ACHN (cell line): ENCODE measurements at regions not wholly inside any gene's neighbourhood (a gene's known extent, or its start where the extent isn't known, plus 50 kb on each side); places are given as distances from the start of the nearest gene placed in this dataset.

Source experiments
- DNase-seq: peaks from one replicate; pipeline ENCODE4 v3.0.0-alpha.2; 2015
- in situ Hi-C: cut with HindIII; loops from 2 replicates; pipeline ENCODE4 v1.10.0; 2017; ENCODE audit warnings: low sequenced_read_pairs, low pct_ligation_motif_present, low pct_unique_long_range_greater_than_20kb

- in situ Hi-C loops: no loop called here
- DNase-seq: no peak
Observed at GRCh38 chr7:80082213-80082612, 52.4 kb upstream of the GNAI1 start.

- no peak for DNase-seq
- in situ Hi-C loops: no loop called here
Observed at GRCh38 chr7:80078886-80079285, 55.7 kb upstream of the GNAI1 start.

DNA sequence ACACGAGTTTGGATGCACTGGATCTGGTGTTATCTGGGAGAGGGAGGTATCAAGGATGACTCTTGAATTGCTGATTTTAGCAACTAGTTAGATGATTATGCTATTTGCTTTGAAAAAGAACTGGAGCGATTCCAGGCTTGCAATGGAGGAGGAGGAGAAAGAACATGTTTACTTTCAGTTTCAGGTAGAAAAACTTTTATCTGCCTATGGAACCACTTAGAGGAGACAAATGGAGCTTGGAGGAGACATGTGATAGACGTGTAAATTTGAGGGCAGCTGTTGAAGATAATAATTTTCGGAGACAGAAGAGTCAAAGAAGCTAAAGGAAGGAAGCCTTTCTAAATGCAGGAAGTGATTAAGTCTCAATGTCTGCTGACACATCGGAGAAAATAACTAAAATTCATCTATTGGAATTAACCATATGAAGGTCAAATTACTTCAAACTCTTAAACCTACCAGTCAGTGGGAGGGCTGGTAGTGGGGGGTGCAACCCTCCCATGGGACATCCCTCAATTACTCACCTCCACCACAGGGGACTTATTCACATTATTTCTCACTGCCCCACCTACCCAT is 56.4 kb upstream of the GNAI1 start:
- in situ Hi-C loops: no loop called here
- peak; percentile 43 for DNase-seq

GRCh38 chr7:80070391-80070790 is 64.2 kb upstream of the GNAI1 start:
- in situ Hi-C loops: no loop called here
- DNase-seq: no peak

- no peak for DNase-seq
- in situ Hi-C loops: no loop called here
Observed at GRCh38 chr7:80066639-80067038, 68.0 kb upstream of the GNAI1 start.

- in situ Hi-C loops: no loop called here
- no peak for DNase-seq
Observed at GRCh38 chr7:80063834-80064233, 70.8 kb upstream of the GNAI1 start.

GRCh38 chr7:80060218-80060806 is 74.3 kb upstream of the GNAI1 start:
- DNase-seq: peak; percentile 74
- in situ Hi-C loops: no loop called here

DNA sequence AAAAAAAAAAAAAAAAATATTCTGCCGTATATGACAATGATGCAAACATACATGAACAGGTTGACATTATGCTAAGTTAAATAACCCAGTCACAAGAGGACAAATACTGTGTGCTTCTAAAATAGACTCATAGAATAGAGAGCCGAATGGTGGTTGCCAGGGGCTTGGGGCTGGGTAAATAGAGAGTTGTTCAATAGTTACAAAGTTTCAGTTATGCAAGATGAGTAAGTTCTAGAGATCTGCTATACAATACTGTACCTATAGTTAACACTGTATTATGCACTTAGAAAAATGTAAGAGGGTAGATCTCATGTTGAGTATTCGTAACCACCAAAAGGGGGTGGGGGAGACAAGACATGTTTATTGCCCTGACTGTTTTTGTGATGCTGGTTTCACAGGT is 77.1 kb upstream of the GNAI1 start:
- in situ Hi-C loops: no loop called here

GRCh38 chr7:80054356-80054755 is 80.3 kb upstream of the GNAI1 start:
- in situ Hi-C loops: no loop called here
- no peak for DNase-seq

More for the DNA sequence above, 77.1 kb upstream of the GNAI1 start:
- no peak for DNase-seq

- in situ Hi-C loops: no loop called here
- no peak for DNase-seq
Observed at GRCh38 chr7:80053124-80053523, 81.5 kb upstream of the GNAI1 start.

DNA sequence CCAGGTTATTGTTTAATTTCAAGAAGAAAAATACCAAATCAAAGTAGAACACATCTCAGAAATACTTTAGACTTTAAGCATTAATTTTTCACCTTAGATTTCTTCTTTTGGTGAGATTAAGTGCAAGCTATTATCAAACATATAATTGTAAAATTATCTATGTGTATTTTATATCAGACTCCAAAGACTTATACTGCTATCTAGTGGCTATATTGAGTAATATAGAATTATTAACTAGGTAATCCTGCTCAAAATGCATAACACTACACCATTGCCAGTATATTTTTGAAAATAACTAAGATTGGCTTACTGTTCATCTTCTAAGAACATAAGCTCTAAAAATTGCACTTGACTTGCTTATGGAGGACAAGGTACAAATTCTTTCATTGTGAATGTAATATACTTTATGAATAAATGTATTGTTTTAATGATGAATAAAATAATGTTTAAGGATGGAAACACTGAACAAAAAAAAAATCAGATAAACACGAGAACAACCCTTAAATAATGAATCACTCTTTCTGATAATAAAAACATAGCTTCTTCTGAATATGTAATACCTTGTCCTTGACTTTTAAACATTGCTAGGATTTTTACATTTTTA is 86.7 kb upstream of the GNAI1 start:
- peak; percentile 37 for DNase-seq
- in situ Hi-C loops: loop anchor here (25.0 kb wide), 1 partner anchor 761 kb away; no protein-coding TSS in a partner anchor

GRCh38 chr7:80047032-80047431 is 87.6 kb upstream of the GNAI1 start:
- DNase-seq: no peak
- in situ Hi-C loops: loop anchor here (25.0 kb wide), 1 partner anchor 760 kb away; no protein-coding TSS in a partner anchor

DNA sequence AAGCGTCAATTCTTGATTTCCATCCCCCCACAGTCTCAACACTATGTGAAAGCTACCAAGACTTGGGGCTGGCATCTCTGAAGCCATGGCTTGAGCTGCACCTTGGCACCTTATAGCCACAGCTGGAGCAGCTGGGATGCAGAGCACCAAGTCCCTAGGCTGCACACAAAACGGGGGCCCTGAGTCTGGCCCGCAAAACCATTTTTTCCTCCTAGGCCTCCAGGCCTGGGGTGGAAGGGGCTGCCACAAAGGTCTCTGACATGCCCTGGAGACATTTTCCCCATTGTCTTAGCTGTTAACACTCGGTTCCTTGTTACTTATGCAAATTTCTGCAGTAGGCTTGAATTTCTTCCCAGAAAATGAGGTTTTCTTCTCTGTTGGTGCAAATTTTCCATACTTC is 89.8 kb upstream of the GNAI1 start:
- in situ Hi-C loops: loop anchor here (25.0 kb wide), 1 partner anchor 757 kb away; no protein-coding TSS in a partner anchor
- no peak for DNase-seq

DNA sequence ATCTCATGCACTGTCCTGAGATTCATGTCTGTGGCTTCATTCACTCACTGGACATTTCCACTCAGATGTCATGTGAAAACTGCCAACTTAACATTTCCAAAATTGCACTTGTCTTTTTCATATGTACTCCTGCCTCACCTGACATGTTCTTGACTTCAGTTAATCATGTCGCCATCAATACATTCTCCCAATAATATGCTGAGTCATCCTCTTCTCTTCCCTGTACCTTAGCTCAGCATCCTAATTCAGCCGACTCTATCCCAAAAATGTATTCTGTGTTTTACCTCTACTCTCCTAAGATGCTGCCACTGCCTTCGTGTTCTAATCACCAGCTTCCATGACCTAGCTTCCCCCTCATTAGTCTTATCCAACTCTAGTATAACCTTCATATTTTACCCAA is 93.9 kb upstream of the GNAI1 start:
- in situ Hi-C loops: loop anchor here (25.0 kb wide), 1 partner anchor 753 kb away; no protein-coding TSS in a partner anchor

DNA sequence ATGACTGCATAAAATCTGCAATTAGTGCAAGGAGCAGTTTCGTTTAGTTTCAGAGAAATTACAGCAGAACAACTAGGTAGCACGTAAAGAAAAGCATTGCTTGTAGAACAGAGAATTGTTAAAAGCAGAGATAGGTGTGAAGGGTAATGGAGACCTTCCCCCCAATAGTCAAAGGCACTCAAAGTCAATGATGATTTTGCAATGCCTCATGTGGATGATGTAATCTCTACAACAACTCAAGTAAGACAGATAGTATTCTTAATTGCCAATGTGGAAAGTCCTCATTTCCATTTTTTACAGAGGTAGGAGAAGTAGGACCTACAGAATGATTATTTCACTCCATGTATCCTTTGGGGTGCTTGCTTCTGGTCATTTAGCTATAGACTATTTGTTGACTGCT is 94.3 kb upstream of the GNAI1 start:
- no peak for DNase-seq
- in situ Hi-C loops: loop anchor here (25.0 kb wide), 1 partner anchor 753 kb away; no protein-coding TSS in a partner anchor

More for the DNA sequence above, 93.9 kb upstream of the GNAI1 start:
- DNase-seq: no peak

- in situ Hi-C loops: loop anchor here (25.0 kb wide), 1 partner anchor 752 kb away; no protein-coding TSS in a partner anchor
Observed at GRCh38 chr7:80039251-80039884, 95.3 kb upstream of the GNAI1 start.

GRCh38 chr7:80037689-80038088 is 96.9 kb upstream of the GNAI1 start:
- in situ Hi-C loops: loop anchor here (25.0 kb wide), 1 partner anchor 750 kb away; no protein-coding TSS in a partner anchor
- no peak for DNase-seq

More at GRCh38 chr7:80039251-80039884, 95.3 kb upstream of the GNAI1 start:
- no peak for DNase-seq

- in situ Hi-C loops: loop anchor here (25.0 kb wide), 1 partner anchor 749 kb away; no protein-coding TSS in a partner anchor
- DNase-seq: no peak
Observed at GRCh38 chr7:80036107-80036506, 98.5 kb upstream of the GNAI1 start.

GRCh38 chr7:80028717-80029116 is 105.9 kb upstream of the GNAI1 start:
- DNase-seq: no peak
- in situ Hi-C loops: loop anchor here (25.0 kb wide), 1 partner anchor 741 kb away; no protein-coding TSS in a partner anchor
